ENCODE measurements at regions not wholly inside any gene's neighbourhood (a gene's known extent, or its start where the extent isn't known, plus 50 kb on each side); places are given as distances from the start of the nearest gene placed in this dataset.

- H3K4me1 Mint-ChIP-seq = no peaks in the 10 kb centered on the region
- no peaks in the 10 kb centered on the region for H3K36me3 Mint-ChIP-seq
- TF ChIP-seq CTCF (IDR thresholded peaks at IDR 0.05; ENCODE audit: unreplicated experiment) = no peak
- no peak for DNase-seq (ENCODE audit: low spot score in 2 of 2, unreplicated experiment in 2 of 2)
- H3K4me3 Mint-ChIP-seq = no peak overlapping the region
- peaks cover 1% of the 10 kb centered on the region for H3K27me3 Mint-ChIP-seq (ENCODE audit: low read depth)
- peaks cover 15% of the 10 kb centered on the region for H3K9me3 Mint-ChIP-seq
- no peak overlapping the region for H3K27ac Mint-ChIP-seq
Measured at GRCh38 chr9:18018221-18018620, 439.4 kb downstream of the SH3GL2 start.

- H3K4me1 Mint-ChIP-seq = no peaks in the 10 kb centered on the region
- no peak for TF ChIP-seq CTCF (IDR thresholded peaks at IDR 0.05; ENCODE audit: unreplicated experiment)
- no peaks in the 10 kb centered on the region for H3K36me3 Mint-ChIP-seq
- no peak for DNase-seq (ENCODE audit: low spot score in 2 of 2, unreplicated experiment in 2 of 2)
- H3K27ac Mint-ChIP-seq = no peak overlapping the region
- peaks cover 1% of the 10 kb centered on the region for H3K27me3 Mint-ChIP-seq (ENCODE audit: low read depth)
- no peak overlapping the region for H3K4me3 Mint-ChIP-seq
- peaks cover 15% of the 10 kb centered on the region for H3K9me3 Mint-ChIP-seq
Measured at GRCh38 chr9:18018661-18019060, 439.8 kb downstream of the SH3GL2 start.

GRCh38 chr9:18020121-18020745 is 441.4 kb downstream of the SH3GL2 start:
- Mint-ChIP-seq H3K27me3 (ENCODE audit: low read depth) (no peaks in the 10 kb centered on the region), H3K36me3 (no peaks in the 10 kb centered on the region), H3K4me3 (no peak overlapping the region), H3K27ac (no peak overlapping the region), H3K9me3 (peaks cover 23% of the 10 kb centered on the region), H3K4me1 (no peaks in the 10 kb centered on the region)
- no peak for TF ChIP-seq CTCF (IDR thresholded peaks at IDR 0.05; ENCODE audit: unreplicated experiment)
- no peak for DNase-seq (ENCODE audit: low spot score in 2 of 2, unreplicated experiment in 2 of 2)

- Mint-ChIP-seq H3K4me3 (no peak overlapping the region), H3K9me3 (peaks cover 27% of the 10 kb centered on the region), H3K4me1 (no peaks in the 10 kb centered on the region), H3K27me3 (ENCODE audit: low read depth) (peaks cover 5% of the 10 kb centered on the region), H3K27ac (no peak overlapping the region), H3K36me3 (no peaks in the 10 kb centered on the region)
- no peak for TF ChIP-seq CTCF (IDR thresholded peaks at IDR 0.05; ENCODE audit: unreplicated experiment)
- no peak for DNase-seq (ENCODE audit: low spot score in 2 of 2, unreplicated experiment in 2 of 2)
Measured at GRCh38 chr9:18022642-18023041, 443.8 kb downstream of the SH3GL2 start.

- H3K27ac Mint-ChIP-seq = no peak overlapping the region
- no peak overlapping the region for H3K4me3 Mint-ChIP-seq
- DNase-seq (ENCODE audit: low spot score in 2 of 2, unreplicated experiment in 2 of 2) = no peak
- peaks cover 5% of the 10 kb centered on the region for H3K27me3 Mint-ChIP-seq (ENCODE audit: low read depth)
- no peak for TF ChIP-seq CTCF (IDR thresholded peaks at IDR 0.05; ENCODE audit: unreplicated experiment)
- no peaks in the 10 kb centered on the region for H3K4me1 Mint-ChIP-seq
- peaks cover 25% of the 10 kb centered on the region for H3K9me3 Mint-ChIP-seq
- no peaks in the 10 kb centered on the region for H3K36me3 Mint-ChIP-seq
Measured at GRCh38 chr9:18023332-18023731, 444.5 kb downstream of the SH3GL2 start.

- Mint-ChIP-seq H3K9me3 (peaks cover 4% of the 10 kb centered on the region), H3K4me3 (no peak overlapping the region), H3K27ac (no peak overlapping the region), H3K27me3 (ENCODE audit: low read depth) (no peaks in the 10 kb centered on the region), H3K36me3 (no peaks in the 10 kb centered on the region), H3K4me1 (no peaks in the 10 kb centered on the region)
- DNase-seq (ENCODE audit: low spot score in 2 of 2, unreplicated experiment in 2 of 2) = no peak
- TF ChIP-seq CTCF (IDR thresholded peaks at IDR 0.05; ENCODE audit: unreplicated experiment) = no peak
Measured at GRCh38 chr9:18032636-18033035, 441.3 kb upstream of the ADAMTSL1 start.

Measured in mesothelial cell of epicardium (in vitro differentiated cells).